Esophagus squamous epithelium (tissue), 4 donors: ENCODE measurements at regions not wholly inside any gene's neighbourhood (a gene's known extent, or its start where the extent isn't known, plus 50 kb on each side); places are given as distances from the start of the nearest gene placed in this dataset.

Source experiments
- POLR2A ChIP-seq, 4 donors: fragments of 450-650 bp; IDR thresholded peaks; one replicate each; pipeline ENCODE4 v1.6.1; 2017; ENCODE audit warnings: antibody characterized with exemption in 4 of 4, mild to moderate bottlenecking in 4 of 4, moderate library complexity in 3 of 4
- TF ChIP-seq, protein P1 (sequence below), 6 experiments: fragments of 450-650 bp in 4 of 6; fragments of 200-600 bp in 2 of 6; sonication (generic) in 2 of 6; IDR thresholded peaks; one replicate each; pipeline ENCODE4 v1.5.1; 2016 to 2019; ENCODE audit warnings: antibody characterized with exemption in 6 of 6, mild to moderate bottlenecking in 4 of 6, moderate library complexity in 4 of 6

DNA sequence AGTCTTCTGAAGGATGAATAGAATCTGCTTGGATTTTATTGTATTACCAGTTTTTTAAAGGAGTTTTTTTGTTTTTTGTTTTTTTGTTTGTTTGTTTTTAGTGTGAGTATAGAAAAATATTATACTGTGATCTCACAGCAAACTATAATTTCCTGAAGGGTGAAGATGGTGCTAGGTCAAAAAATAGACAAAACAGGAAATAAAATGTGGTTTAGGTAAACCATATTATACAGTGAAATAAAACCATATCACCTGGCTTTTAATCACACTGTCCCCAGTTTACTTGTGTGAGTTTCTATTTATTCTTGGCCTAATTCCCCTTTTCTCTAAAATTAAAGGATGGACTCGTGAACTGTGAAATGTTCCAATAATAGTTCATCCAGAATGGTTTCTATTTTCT is 841.3 kb upstream of the CTNND2 start:
- TF ChIP-seq, protein P1, sequence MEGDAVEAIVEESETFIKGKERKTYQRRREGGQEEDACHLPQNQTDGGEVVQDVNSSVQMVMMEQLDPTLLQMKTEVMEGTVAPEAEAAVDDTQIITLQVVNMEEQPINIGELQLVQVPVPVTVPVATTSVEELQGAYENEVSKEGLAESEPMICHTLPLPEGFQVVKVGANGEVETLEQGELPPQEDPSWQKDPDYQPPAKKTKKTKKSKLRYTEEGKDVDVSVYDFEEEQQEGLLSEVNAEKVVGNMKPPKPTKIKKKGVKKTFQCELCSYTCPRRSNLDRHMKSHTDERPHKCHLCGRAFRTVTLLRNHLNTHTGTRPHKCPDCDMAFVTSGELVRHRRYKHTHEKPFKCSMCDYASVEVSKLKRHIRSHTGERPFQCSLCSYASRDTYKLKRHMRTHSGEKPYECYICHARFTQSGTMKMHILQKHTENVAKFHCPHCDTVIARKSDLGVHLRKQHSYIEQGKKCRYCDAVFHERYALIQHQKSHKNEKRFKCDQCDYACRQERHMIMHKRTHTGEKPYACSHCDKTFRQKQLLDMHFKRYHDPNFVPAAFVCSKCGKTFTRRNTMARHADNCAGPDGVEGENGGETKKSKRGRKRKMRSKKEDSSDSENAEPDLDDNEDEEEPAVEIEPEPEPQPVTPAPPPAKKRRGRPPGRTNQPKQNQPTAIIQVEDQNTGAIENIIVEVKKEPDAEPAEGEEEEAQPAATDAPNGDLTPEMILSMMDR (IDR thresholded peaks at IDR 0.05), result no peak
- TF ChIP-seq POLR2A (IDR thresholded peaks at IDR 0.05), result no peak
